NCI-H2171 treated with DMSO at 0.1 percent for 48 hours (cell line): ENCODE measurements at regions not wholly inside any gene's neighbourhood (a gene's known extent, or its start where the extent isn't known, plus 50 kb on each side); places are given as distances from the start of the nearest gene placed in this dataset.

Experiments used
- DNase-seq: peaks from one replicate; lab custom pipeline; 2025; lab: John Stamatoyannopoulos, UW

- DNase-seq = no peak
These were observed 251.2 kb upstream of the RORB start for GRCh38 chr9:74245866-74246497.

GRCh38 chr9:74255489-74255984 is 241.6 kb upstream of the RORB start:
- no peak for DNase-seq

- DNase-seq = no peak
These were observed 221.1 kb upstream of the RORB start for GRCh38 chr9:74275872-74276508.

GRCh38 chr9:74277532-74277931 is 219.6 kb upstream of the RORB start:
- DNase-seq = no peak

GRCh38 chr9:74281674-74282073 is 215.5 kb upstream of the RORB start:
- DNase-seq = no peak

GRCh38 chr9:74282526-74283253 is 214.4 kb upstream of the RORB start:
- DNase-seq = no peak

- DNase-seq = no peak
These were observed 212.3 kb upstream of the RORB start for GRCh38 chr9:74284581-74285450.

- no peak for DNase-seq
These were observed 203.7 kb upstream of the RORB start for GRCh38 chr9:74293479-74293878.

- no peak for DNase-seq
These were observed 193.2 kb upstream of the RORB start for GRCh38 chr9:74303945-74304344.

- no peak for DNase-seq
These were observed 192.5 kb upstream of the RORB start for GRCh38 chr9:74304598-74304997.

GRCh38 chr9:74309654-74310053 is 187.5 kb upstream of the RORB start:
- no peak for DNase-seq

GRCh38 chr9:74317235-74317634 is 179.9 kb upstream of the RORB start:
- DNase-seq = no peak

- no peak for DNase-seq
These were observed 175.7 kb upstream of the RORB start for GRCh38 chr9:74321396-74321795.

- DNase-seq = no peak
These were observed 174.3 kb upstream of the RORB start for GRCh38 chr9:74322661-74323314.

- no peak for DNase-seq
These were observed 166.5 kb upstream of the RORB start for GRCh38 chr9:74330487-74331214.

GRCh38 chr9:74331607-74332006 is 165.5 kb upstream of the RORB start:
- no peak for DNase-seq

GRCh38 chr9:74333384-74334032 is 163.6 kb upstream of the RORB start:
- no peak for DNase-seq

- no peak for DNase-seq
These were observed 162.9 kb upstream of the RORB start for GRCh38 chr9:74334271-74334670.

GRCh38 chr9:74336161-74336560 is 161.0 kb upstream of the RORB start:
- no peak for DNase-seq

GRCh38 chr9:74348777-74349176 is 148.4 kb upstream of the RORB start:
- DNase-seq = no peak
